Activated B cell treated with CpG ODN at 0.5 μM for 24 hours (primary cell): ENCODE measurements at regions not wholly inside any gene's neighbourhood (a gene's known extent, or its start where the extent isn't known, plus 50 kb on each side); places are given as distances from the start of the nearest gene placed in this dataset.

ENCODE experiments used
- ATAC-seq: fragments of 200-7000 bp; cut with Tn5 transposase; one replicate; pipeline ENCODE4 v1.10.0; 2021; ENCODE audit warnings: low read depth, mild to moderate bottlenecking, moderate library complexity
- CTCF ChIA-PET: fragments of 350-600 bp; sonication (Branson Sonifier 250); formaldehyde crosslinking; loops from one replicate; lab custom pipeline; 2021; ENCODE audit warnings: antibody characterized with exemption; lab: Charles Lee
- POLR2A ChIA-PET: fragments of 350-600 bp; sonication (Branson Sonifier 250); formaldehyde crosslinking; loops from one replicate; lab custom pipeline; 2021; ENCODE audit warnings: antibody characterized with exemption; lab: Charles Lee
- DNase-seq: peaks from one replicate; pipeline ENCODE4 v3.0.0; 2022
- H3K27ac Mint-ChIP-seq: one replicate; pipeline ENCODE4 v1.8.0; 2020; ENCODE audit warnings: mixed read lengths
- H3K27me3 Mint-ChIP-seq: one replicate; pipeline ENCODE4 v1.8.0; 2021; ENCODE audit warnings: mixed read lengths
- H3K36me3 Mint-ChIP-seq: one replicate; pipeline ENCODE4 v1.8.0; 2021; ENCODE audit warnings: low read depth, mixed read lengths
- H3K4me1 Mint-ChIP-seq: one replicate; pipeline ENCODE4 v1.8.0; 2021; ENCODE audit warnings: mixed read lengths
- H3K4me3 Mint-ChIP-seq: one replicate; pipeline ENCODE4 v1.8.0; 2020; ENCODE audit warnings: mild to moderate bottlenecking, mixed read lengths
- H3K9me3 Mint-ChIP-seq: one replicate; pipeline ENCODE4 v1.8.0; 2020; ENCODE audit warnings: mixed read lengths
- CTCF ChIP-seq: fragments of 200-600 bp; IDR thresholded peaks from one replicate; pipeline ENCODE4 v1.8.0; 2022; ENCODE audit warnings: antibody characterized with exemption, mild to moderate bottlenecking
- intact Hi-C: fragments of 100-400 bp; cut with micrococcal nuclease; formaldehyde crosslinking; loops from one replicate; pipeline ENCODE4 v1.15.1; 2024

GRCh38 chr3:88621586-88621985, 471.8 kb downstream of the C3orf38 start:
- Mint-ChIP-seq H3K27ac (no peak overlapping the region), H3K9me3 (no peaks in the 10 kb centered on the region), H3K36me3 (no peaks in the 10 kb centered on the region), H3K4me3 (no peak overlapping the region), H3K27me3 (no peaks in the 10 kb centered on the region), H3K4me1 (no peaks in the 10 kb centered on the region)
- DNase-seq (no peak), ATAC-seq (no peak)
- intact Hi-C loops: no loop called here
- POLR2A ChIA-PET: no interaction called here
- CTCF ChIA-PET: no interaction called here
- TF ChIP-seq CTCF: no peak

- CTCF ChIA-PET: no interaction called here
- intact Hi-C loops: no loop called here
- no peak overlapping the region for H3K4me3 Mint-ChIP-seq
- ATAC-seq: no peak
- POLR2A ChIA-PET: no interaction called here
- no peak overlapping the region for H3K27ac Mint-ChIP-seq
- DNase-seq: no peak
- no peaks in the 10 kb centered on the region for H3K36me3 Mint-ChIP-seq
- no peaks in the 10 kb centered on the region for H3K9me3 Mint-ChIP-seq
- H3K27me3 Mint-ChIP-seq: no peaks in the 10 kb centered on the region
- no peaks in the 10 kb centered on the region for H3K4me1 Mint-ChIP-seq
- TF ChIP-seq CTCF: no peak
These were observed 473.9 kb downstream of the C3orf38 start for GRCh38 chr3:88623709-88624108.

GRCh38 chr3:88626456-88627120, 476.8 kb downstream of the C3orf38 start:
- ATAC-seq: no peak
- Mint-ChIP-seq H3K9me3 (no peaks in the 10 kb centered on the region), H3K27ac (no peak overlapping the region), H3K36me3 (no peaks in the 10 kb centered on the region), H3K4me1 (no peaks in the 10 kb centered on the region), H3K27me3 (no peaks in the 10 kb centered on the region), H3K4me3 (no peak overlapping the region)
- intact Hi-C loops: no loop called here
- TF ChIP-seq CTCF: no peak
- POLR2A ChIA-PET: no interaction called here
- no peak for DNase-seq
- CTCF ChIA-PET: no interaction called here

GRCh38 chr3:88628901-88629300, 478.5 kb upstream of the EPHA3 start:
- CTCF ChIA-PET: no interaction called here
- POLR2A ChIA-PET: no interaction called here
- H3K27me3 Mint-ChIP-seq: no peaks in the 10 kb centered on the region
- no peaks in the 10 kb centered on the region for H3K4me1 Mint-ChIP-seq
- H3K27ac Mint-ChIP-seq: no peak overlapping the region
- no peak for ATAC-seq
- no peak overlapping the region for H3K4me3 Mint-ChIP-seq
- intact Hi-C loops: no loop called here
- no peak for DNase-seq
- H3K9me3 Mint-ChIP-seq: no peaks in the 10 kb centered on the region
- H3K36me3 Mint-ChIP-seq: no peaks in the 10 kb centered on the region
- TF ChIP-seq CTCF: no peak

- intact Hi-C loops: no loop called here
- CTCF ChIA-PET: no interaction called here
- POLR2A ChIA-PET: no interaction called here
- DNase-seq (no peak), ATAC-seq (no peak)
- Mint-ChIP-seq H3K36me3 (no peaks in the 10 kb centered on the region), H3K9me3 (peaks cover 2% of the 10 kb centered on the region), H3K27ac (no peak overlapping the region), H3K27me3 (no peaks in the 10 kb centered on the region), H3K4me3 (no peak overlapping the region), H3K4me1 (no peaks in the 10 kb centered on the region)
- TF ChIP-seq CTCF: no peak
These were observed 475.2 kb upstream of the EPHA3 start for GRCh38 chr3:88632226-88632625.
